Suppressor macrophage treated with lipopolysaccharide for 1 hour (primary cell): ENCODE measurements at regions not wholly inside any gene's neighbourhood (a gene's known extent, or its start where the extent isn't known, plus 50 kb on each side); places are given as distances from the start of the nearest gene placed in this dataset.
A peak's percentile ranks its signal among the peaks of the same experiment; 100 is the strongest.
"Not testable (repeated sequence)": the region's sequence is repeated elsewhere in the genome, so short reads cannot be mapped to it uniquely, and the experiment has no call there.

Source experiments
- DNase-seq, 3 donors: peaks; one replicate each; pipeline ENCODE4 v3.0.0-alpha.2; 2020 to 2022

DNA sequence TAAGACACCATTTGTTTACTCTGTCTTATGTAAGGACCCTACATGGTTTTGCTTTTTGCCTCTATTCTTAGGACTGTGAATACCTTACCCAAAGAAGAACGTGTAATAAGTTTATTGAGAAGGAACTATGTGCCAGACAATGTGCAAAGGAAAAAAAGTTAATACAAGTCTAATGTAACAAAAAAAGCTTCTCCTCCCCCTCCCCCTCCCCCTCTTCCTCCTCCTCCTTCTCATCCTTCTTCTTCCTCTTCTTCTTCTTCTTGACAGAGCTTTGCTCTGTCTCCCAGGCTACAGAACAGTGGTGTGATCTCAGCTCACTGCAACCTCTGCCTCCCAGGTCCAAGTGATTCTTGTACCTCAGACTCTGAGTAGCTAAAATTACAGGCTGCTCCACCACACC lies 50.9 kb upstream of the MITF start:
- peak in 1 of 3 donors; percentile 24 for DNase-seq

DNA sequence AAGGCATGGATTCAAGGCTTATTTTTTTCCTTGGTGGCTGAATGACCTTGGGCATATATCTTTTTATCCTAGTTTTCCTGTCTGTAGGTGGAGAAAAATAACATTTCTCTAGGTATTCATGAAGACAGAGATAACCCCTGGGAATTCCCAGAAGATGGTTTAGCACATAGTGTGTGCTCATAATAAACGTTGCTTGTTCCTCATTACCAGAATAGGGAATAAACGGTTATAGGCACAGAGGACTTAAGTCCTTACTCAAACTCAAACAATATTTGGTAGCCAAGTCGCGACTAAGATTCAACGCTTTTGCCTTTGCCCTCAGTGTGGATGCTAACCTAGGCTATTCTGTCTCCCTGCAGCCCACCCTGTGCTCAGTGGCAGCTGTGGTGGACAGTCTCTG lies 51.6 kb upstream of the MITF start:
- DNase-seq, result peak; percentile 60 to 90 (median 74)

DNA sequence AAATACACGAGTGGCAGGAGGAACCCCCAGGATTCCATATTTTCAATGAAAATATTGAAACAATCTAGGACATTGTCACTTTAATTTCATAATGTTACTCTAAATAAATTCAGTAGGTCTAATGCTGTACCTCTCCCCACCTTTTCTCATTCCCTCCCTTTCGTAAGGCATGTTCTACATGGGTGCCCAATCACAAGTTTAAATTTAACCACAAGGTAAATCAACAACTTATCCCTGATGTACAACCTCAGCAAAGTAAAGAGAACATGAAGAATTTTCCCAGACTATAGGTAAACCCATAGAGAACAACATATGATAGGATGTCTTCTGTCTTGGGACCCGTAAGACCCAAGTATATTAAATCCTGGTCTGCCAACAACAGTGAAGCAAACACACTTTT lies 53.2 kb upstream of the MITF start:
- no peak for DNase-seq

DNA sequence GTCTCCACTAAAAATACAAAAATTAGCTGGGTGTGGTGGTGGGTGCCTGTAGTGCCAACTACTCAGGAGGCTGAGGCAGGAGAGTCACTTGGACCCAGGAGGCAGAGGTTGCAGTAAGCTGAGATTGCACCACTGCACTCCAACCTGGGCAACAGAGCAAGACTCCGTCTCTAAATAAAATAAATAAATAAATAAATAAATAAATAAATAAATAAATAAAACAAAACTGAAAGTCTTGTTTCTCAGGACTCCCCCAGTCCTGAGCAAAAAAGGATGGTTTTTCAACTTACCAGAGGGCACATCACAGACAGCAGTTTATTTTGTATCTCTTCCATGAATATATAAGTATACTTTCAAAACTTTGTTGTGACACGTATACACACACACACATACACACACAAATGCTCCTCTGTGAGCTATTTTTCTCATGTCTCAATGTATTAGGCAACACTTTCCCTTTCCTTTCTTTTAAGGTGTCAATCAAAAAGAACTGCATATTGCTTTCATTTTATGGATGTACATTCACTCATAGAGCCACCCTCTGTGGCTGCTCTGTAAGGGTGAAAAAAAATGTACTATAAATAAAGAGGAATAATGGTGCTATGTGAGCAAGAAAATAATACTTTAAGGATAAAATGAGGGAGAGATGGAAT lies 54.8 kb upstream of the MITF start:
- peak; percentile 61 to 91 (median 79) for DNase-seq

DNA sequence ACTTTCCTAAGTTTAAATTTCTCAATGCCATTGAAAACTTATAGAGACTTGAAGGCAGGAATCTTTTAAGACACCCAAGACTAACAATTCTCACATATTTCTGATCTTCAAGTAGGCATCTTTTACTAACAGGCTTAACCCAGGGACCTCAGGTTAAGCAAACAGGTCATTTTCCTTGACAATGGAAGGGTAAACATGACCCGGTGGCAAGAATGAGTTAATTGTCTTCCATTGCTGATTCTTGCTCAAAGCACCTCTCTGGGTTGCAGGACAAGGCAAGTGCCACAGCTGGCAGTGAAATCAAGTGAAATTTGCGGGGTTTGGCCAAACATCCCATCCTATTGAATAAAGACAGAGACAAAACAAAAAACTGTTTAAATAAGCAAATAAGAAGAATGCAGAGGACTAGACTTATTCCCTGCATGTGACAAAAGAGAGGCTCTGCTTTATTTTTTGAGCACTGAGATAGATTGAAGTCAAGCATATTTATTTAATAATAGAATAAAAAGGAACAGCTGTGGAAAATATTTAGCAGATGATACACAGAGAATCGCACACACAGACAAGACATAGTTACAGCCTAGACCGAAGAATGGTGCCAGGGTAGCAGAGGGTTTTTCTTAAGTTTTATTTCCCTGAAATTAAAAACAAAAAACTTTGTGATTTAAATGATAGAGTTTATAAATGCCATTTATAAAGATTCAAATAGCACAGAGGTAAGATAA lies 56.0 kb upstream of the MITF start:
- no peak for DNase-seq

DNA sequence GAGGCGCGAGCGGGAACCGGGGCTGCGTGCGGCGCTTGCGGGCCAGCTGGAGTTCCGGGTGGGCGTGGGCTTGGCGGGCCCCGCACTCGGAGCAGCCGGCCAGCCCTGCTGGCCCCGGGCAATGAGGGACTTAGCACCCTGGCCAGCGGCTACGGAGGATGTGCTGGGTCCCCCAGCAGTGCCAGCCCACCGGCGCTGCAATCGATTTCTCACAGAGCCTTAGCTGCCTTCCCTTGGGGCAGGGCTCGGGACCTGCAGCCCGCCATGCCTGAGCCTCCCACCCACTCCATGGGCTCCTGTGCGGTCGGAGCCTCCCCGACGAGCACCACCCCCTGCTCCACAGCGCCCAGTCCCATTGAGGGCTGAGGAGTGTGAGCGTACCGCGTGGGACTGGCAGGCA lies 61.8 kb upstream of the MITF start:
- DNase-seq, result not testable (repeated sequence)

DNA sequence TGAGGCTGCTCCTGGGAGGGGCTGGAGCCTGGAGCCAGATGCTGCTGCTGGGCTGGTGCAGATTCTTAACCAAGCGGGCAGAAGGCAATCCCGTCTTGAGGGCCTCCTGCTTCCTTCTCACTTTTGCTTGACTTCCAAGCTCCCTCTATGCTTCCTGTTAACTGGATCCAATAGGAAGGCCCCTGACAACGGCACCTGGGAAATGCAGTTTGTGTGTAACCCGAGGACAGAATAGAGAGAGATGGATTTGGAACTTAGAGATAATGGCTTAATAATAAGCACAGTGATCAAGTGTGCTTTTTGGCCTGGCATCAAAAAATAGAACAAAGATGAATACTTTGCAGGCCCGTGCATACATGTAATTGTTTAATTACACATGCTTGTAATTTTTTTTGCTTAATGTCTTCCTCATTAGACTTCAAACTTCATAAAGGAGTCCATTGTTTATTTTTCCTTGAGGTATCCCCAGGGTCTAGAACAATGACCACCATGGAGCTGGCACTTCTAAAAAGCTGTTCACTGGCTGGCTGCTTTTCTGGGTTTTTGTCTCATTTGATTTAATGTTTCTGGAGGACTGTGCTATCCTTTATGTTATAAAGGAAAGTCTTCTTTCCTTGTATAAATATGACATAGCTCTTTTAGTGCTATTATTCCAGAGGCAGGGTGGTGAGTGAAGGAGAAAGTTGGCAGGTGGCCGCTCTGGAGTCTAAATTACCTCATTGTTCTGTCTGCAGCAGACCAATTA lies 63.3 kb upstream of the MITF start:
- no peak for DNase-seq

DNA sequence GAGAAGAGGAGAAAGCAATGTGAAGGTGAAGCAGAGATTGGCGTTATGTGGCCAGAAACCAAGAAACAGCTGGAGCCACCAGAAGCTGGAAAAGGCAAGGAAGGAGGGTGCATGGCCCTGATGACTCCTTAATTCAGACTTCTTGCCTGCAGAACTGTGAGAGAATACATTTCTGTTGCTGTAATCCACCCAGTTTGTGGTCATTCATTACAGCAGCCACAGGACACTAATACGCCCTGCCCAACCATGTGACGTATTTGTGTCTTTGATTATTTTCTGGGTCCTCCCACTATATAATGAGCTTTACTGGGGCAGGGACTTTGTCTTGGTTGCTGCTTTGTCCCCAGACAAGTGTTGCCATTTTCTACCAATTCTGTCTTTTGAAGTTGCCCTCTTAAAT lies 64.5 kb upstream of the MITF start:
- no peak for DNase-seq

DNA sequence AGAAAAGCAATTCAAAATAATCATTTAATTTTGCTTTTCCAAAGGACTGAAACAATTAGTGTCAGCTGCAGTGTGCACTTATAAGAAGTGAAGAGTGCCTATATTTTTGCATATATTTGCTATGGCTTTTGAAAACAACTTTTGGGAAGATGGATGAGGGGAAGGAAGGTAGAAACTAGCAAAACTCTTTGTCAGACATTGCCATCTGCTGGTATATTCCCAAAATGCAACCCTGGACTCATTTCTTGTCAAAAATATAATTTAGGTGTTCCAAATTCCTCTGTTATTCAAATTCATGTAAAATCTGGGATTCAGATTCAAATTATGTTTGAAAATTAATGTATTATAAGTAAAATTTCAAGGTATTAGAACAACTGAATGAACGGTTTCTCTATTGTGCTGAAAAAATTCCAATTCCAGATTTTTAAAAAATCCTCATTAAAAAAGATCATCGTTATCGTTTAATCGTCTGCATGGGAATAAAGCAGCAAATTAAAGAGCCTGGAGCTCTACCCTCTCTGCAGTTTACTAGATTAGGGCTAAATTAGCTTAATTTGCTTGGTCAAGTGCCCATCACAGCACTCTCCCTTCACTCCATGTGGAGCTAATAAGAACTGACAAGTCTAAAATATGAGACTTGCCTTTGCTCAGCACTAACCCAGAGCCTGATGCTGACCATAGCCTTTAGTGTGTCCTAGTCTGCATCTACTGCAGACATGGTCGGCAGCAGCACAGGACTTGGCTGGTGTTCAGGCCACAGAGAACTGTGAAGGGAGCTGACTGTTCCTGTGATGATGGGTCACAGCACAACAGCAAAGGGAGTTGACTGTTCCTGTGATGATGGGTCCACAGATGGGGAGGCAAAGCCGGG lies 67.9 kb upstream of the MITF start:
- DNase-seq, result peak; percentile 72 to 89 (median 83)

DNA sequence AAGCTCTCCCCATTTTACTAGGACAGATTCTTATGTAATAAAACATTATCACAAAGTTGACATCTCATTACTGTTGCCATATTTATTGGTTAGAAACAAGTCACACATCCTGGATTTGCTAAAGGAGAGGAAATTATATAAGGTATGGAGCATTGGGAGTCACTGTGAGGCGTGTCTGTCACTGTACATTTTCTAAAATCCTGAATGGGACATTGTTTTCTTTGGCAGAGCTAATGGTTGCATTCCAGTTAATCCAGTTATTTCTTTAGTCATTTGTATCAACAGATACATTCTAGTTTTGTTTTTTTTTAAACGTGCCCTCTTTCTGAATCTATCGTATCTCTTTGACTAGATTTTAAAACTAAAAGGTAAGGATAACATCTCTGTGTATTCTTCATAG lies 70.2 kb upstream of the MITF start:
- DNase-seq, result no peak

DNA sequence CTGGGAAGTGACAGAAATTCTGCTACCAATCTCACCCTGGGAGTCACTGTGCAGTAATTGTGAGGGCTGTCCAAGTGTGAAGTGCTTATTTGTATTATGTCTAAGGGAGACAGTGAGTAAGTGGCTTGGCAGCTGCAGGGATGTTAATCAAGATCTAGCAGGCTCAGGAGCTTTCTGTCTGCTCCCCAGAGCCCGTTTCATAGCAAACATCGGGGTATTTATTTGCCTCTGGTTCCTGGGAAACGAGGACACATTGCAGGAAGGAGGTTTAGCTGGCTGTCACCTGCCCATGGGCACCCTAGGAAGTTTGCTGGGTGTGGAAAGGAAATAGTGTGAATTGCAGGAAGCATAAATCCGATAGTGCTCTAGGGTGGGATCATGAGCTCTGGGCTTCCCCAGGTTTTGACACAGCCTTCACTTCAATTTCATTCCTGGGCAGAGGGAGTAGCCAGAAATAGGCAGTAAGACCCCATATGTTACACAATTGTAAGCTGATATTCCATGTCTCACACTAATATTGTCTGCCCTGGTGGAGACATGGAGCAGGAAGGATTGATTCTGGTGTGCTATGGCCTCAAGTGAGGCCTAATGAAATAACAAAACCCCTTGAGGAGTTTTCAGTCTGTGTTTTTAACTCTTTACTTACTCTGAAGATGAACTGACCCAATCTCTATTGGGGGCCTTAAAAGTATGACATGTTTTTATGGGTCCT lies 74.1 kb upstream of the MITF start:
- DNase-seq, result no peak

DNA sequence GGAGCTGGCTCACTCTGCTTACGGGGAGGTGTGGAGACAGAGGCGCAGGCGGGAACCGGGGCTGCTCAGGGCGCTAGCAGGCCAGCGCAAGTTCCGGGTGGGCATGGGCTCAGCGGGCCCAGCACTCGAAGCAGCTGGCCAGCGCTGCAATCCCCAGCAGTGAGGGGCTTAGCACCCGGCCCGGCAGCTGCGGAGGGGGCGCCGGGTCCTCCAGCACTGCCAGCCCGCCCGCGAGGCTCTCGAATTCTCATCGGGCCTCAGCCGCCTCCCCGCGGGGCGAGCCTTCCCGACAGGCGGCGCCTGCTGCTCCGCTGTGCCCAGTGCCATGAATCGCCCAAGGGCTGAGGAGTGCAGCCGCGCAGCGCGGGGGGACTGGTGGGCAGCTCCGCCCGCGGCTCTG lies 78.6 kb upstream of the MITF start:
- no peak for DNase-seq

DNA sequence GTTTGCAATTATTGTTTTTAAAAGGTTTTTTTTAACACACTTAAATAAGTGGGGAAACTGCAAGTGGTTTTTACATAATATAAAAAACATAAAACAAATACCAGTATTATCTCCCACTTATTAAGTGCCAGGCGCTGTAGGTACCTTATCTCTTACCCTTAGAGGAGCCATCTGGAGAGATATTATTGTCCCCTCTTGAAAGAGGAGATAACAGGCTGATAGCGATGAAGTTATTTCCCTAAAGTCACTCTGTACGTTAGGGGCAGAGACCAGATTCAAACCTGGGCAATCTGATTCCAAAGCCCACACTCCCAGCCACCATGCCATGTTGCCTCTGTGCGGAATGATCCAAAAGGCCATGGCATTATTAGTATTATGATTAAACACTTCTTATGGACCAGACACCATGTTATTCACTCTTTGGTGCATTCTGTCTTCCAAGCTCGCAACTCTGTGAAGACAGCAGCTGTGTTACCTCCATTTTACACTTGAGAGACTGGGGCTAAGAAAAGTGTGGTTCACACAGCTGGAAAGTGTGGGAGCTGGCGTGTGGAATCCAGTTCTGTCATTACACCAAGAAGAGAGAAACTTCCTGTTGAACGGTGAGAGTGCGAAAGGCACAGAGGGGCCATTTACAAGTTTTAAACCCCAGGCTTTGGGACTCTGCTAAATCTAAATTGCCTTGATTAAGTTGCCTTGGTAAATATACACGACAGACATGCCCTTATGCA lies 79.9 kb upstream of the MITF start:
- DNase-seq, result no peak

DNA sequence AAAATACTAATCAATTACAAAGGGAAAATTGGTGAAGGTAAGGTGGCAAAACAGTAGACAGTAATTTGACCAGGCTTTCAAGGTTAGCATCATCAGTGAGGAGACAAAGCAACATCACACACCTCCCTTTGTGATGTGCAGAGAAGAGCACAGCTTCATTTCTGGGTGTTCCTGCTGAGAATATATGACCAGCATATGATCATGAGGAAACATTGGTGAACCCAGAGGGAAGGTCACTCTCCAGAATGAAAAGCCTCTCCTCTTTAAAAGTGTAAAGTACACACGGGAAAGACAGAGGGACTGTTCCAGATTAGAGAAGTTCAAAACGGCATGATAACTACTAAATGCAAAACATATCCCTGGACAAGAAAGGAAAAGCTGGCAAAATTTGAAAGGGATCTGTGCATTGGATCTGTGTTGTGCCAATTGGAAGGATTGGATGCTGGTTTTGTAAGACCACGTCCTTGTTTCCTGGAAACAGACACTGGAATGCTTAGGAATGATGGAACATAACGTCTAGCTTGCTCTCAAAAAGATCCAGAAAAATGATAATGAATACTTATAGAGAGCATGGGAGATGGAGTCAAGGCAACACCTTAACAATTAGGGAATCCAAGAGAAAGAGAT lies 80.6 kb upstream of the MITF start:
- no peak for DNase-seq

DNA sequence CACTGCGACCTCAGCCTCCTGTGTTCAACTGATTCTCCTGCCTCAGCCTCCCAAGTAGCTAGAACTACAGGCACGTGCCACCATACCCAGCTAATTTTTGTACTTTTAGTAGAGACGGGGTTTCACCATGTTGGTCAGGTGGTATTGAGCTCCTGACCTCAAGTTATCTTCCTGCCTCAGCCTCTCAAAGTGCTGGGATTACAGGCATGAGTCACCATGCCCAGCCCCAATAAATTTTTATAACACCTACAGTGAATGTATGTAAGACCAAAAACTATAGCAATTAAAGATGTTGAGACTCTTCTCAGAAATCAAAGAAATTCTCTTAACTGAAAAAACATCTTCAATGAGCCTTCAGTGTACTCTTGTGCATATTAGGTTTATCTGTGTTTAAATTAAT lies 82.2 kb upstream of the MITF start:
- DNase-seq, result not testable (repeated sequence)

DNA sequence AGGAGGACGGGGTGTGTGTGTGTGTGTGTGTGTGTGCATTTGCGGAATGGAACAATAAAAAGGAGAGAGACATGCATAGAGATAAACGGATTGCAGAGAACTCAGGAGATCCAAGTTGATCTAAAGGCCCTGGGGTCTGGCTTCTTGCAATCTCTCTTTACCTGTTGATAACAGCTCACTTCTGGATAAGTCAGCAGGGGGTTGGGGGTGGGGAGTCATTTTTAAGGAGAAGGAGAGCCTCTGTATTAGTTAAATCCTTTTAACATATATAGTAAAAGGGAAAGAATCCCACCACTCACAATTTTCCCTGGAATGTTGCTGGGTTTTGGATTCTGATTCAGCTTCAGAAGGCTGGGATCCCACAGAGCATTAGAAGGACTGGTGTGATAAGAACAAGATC lies 87.5 kb upstream of the MITF start:
- DNase-seq, result no peak

DNA sequence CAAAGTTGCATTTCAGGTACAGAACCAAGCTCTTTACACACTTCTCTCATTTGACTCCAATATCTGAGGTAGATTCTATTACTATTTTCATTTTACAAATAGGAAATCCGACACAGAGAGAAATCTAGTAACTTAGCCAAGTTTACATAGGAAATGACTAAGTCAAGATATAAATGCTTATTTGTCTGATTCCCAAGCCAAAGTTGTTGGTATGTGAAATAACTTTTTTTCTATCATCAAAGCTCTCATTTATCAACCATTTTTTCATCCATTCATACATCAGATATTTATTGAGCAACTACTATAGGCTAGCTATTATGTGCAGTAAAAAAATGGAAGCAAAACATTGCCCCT lies 89.2 kb upstream of the MITF start:
- no peak for DNase-seq

DNA sequence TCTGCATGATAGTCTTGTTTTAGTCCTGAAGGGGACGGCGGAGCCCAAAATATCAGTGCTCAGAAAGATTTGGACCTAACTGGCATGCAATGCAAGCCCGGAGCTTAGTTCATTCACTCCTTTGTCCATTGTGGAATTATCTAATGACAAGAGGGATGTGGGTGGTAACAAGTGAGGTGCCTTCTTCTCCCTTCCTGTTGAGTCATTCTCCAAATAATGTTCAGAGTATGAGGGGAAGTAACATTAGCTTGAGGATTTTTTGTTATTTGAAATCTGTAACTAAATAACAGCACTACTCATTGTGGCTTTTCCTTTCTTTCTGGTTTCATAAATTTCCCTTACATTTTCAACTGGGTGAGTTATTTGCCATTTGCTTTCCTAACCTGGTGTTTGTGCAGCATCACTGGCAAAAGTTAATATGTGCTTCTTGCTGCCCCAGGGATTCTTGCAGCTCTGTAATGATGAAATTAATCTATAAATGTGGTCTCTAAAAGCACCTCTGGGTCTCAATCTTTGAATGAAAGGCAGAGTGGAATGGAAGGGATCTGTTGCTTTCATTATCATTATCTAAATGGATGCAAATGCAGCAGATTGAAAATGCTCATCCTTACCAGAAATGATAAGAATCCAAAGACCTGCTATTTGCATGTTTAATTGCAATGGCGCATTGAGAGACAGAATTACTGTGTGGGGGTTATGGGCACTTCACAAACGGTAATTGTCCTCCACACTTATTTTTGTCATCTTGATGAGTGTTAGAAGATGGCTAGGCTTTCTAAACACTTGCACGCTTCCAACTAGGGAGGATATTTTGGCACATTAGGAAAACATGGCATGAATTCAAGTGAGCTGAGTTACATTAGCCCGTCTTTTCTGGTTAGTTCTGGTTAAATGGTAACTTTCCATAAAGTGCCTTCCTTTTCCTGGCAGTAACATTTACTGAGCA lies 89.9 kb upstream of the MITF start:
- peak; percentile 79 to 96 (median 94) for DNase-seq

DNA sequence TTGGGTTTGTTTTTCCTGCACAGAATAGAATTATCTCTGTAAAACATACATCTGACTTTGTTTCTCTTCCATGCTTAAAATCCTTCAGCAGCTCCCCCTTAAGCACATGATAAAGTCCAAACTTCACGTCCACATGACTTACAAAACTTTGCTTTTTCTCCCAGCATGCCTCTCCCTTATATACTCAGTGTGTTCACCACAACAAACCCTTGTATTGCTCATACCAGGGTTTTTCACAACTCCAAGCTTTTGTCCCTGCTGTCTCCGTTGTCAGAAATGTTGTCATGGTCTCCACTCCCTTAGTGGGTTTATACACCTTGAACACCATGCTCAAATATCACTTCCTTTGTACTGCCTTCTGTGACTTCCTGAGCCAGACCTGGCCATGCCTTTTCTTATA lies 91.1 kb upstream of the MITF start:
- DNase-seq, result peak; percentile 64 to 76 (median 69)

DNA sequence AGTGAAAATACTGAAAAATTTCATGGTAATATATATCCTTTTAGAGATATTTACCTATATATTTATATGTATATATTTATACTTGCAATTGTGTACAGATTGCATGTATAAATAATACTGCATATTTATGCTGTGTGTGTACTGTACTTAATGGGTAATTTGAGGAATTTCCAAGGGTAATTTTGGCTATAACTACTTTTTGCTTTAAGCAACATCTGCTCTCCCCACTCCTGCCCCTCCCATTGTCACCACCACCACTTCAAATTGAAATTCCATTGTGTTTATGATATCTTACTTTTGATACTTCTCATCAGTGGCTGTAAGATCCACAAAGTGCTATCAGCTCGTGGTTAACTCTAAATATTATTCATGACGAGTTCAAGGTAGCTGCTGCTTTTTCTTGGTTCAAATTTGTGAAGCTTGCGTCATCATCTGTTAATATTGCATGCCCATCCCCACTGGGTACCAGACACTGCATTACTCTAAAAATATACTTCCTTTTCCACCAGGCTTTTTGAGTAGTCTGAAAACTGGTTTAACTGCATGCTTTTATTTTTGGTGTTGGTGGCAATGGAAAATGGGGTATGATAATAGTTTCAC lies 91.7 kb upstream of the MITF start:
- peak; percentile 47 to 69 (median 60) for DNase-seq
